Hematopoietic multipotent progenitor cell treated with erythropoietin and hydrocortisone succinate and interleukin-3 and kit ligand, for 8 days (in vitro differentiated cells): ENCODE measurements at regions not wholly inside any gene's neighbourhood (a gene's known extent, or its start where the extent isn't known, plus 50 kb on each side); places are given as distances from the start of the nearest gene placed in this dataset.
A peak's percentile ranks its signal among the peaks of the same experiment; 100 is the strongest.

Experiments used
- DNase-seq: peaks from one replicate; pipeline ENCODE4 v3.0.0-alpha.2; 2015

- DNase-seq = peak; percentile 76
These were observed 59.5 kb upstream of the WLS start for GRCh38 chr1:68291688-68292384.

- no peak for DNase-seq
These were observed 54.9 kb upstream of the WLS start for GRCh38 chr1:68287241-68287640.

GRCh38 chr1:68285046-68285445, 52.7 kb upstream of the WLS start:
- DNase-seq = no peak

- DNase-seq = no peak
These were observed 49.8 kb upstream of the WLS start for GRCh38 chr1:68281946-68282615.
